Liver (tissue), 8 donors: ENCODE measurements at regions not wholly inside any gene's neighbourhood (a gene's known extent, or its start where the extent isn't known, plus 50 kb on each side); places are given as distances from the start of the nearest gene placed in this dataset.

ENCODE experiments used
- DNase-seq: peaks from one replicate; pipeline ENCODE4 v3.0.0-alpha.2; 2017; ENCODE audit warnings: low spot score
- H3K27ac ChIP-seq, 2 donors: one replicate each; pipeline ENCODE4 v1.7.0; 2013; ENCODE audit warnings: inconsistent platforms in 2 of 2, low read length in 2 of 2, control low read depth in 1 of 2, low read depth in 1 of 2, mild to moderate bottlenecking in 1 of 2
- H3K27me3 ChIP-seq, 4 donors: one replicate each; pipeline versions ENCODE4 v1.6.1 to v1.7.0; 2013; ENCODE audit warnings: low read length in 3 of 4, inconsistent platforms in 1 of 4, mild to moderate bottlenecking in 1 of 4, moderate library complexity in 1 of 4; ENCODE audit not compliant: control insufficient read depth in 4 of 4, insufficient read depth in 4 of 4
- H3K36me3 ChIP-seq, 4 donors: one replicate each; pipeline versions ENCODE4 v1.6.1 to v1.7.0; 2013; ENCODE audit warnings: low read length in 3 of 4, mild to moderate bottlenecking in 3 of 4, low read depth in 1 of 4, moderate library complexity in 1 of 4; ENCODE audit not compliant: control insufficient read depth in 4 of 4, insufficient read depth in 3 of 4
- H3K4me1 ChIP-seq, 4 donors: one replicate each; pipeline versions ENCODE4 v1.6.1 to v1.7.0; 2013; ENCODE audit warnings: low read length in 3 of 4, mild to moderate bottlenecking in 3 of 4, moderate library complexity in 1 of 4; ENCODE audit not compliant: control insufficient read depth in 4 of 4, insufficient read depth in 4 of 4
- H3K4me3 ChIP-seq, 3 donors: one replicate each; pipeline versions ENCODE4 v1.6.1 to v1.7.0; 2013; ENCODE audit warnings: low read length in 3 of 3, control low read depth in 1 of 3, low read depth in 1 of 3, mild to moderate bottlenecking in 1 of 3
- H3K9ac ChIP-seq, 2 donors: one replicate each; pipeline ENCODE4 v1.7.0; 2013; ENCODE audit warnings: low read length in 2 of 2, mild to moderate bottlenecking in 2 of 2, moderate library complexity in 2 of 2, control low read depth in 1 of 2, low read depth in 1 of 2
- H3K9me3 ChIP-seq, 4 donors: one replicate each; pipeline versions ENCODE4 v1.6.1 to v1.7.0; 2013; ENCODE audit warnings: low read length in 3 of 4; ENCODE audit not compliant: control insufficient read depth in 4 of 4
- ATF3 ChIP-seq: IDR thresholded peaks from 2 replicates; pipeline ENCODE4 v1.6.1; 2016; ENCODE audit warnings: antibody characterized with exemption
- CTCF ChIP-seq: fragments of 150-350 bp; IDR thresholded peaks from 2 replicates; pipeline ENCODE4 v1.5.1; 2017; ENCODE audit warnings: improper control_type of control experiment, low read depth, low read length; ENCODE audit not compliant: missing input control
- EGR1 ChIP-seq, 2 donors: IDR thresholded peaks; 2 replicates each; pipeline ENCODE4 v1.6.1; 2016 to 2018; ENCODE audit warnings: antibody characterized with exemption in 2 of 2, low read depth in 2 of 2
- FOXA1 ChIP-seq: IDR thresholded peaks from 2 replicates; pipeline ENCODE4 v1.6.1; 2016; ENCODE audit warnings: antibody characterized with exemption
- FOXA2 ChIP-seq: IDR thresholded peaks from 2 replicates; pipeline ENCODE4 v1.6.1; 2016; ENCODE audit warnings: antibody characterized with exemption
- GABPA ChIP-seq, 2 donors: IDR thresholded peaks in 1 of 2; conservative IDR thresholded peaks in 1 of 2; 2 replicates each; pipeline ENCODE4 v1.6.1; 2016; ENCODE audit warnings: antibody characterized with exemption in 2 of 2, mild to moderate bottlenecking in 1 of 2, moderate library complexity in 1 of 2
- HNF4A ChIP-seq, 2 donors: conservative IDR thresholded peaks; 2 replicates each; pipeline ENCODE4 v1.6.1; 2016; ENCODE audit warnings: antibody characterized with exemption in 2 of 2, mild to moderate bottlenecking in 2 of 2
- NR2F2 ChIP-seq: IDR thresholded peaks from 2 replicates; pipeline ENCODE4 v1.6.1; 2016; ENCODE audit warnings: antibody characterized with exemption
- RAD21 ChIP-seq, 2 donors: IDR thresholded peaks; 2 replicates each; pipeline ENCODE4 v1.6.1; 2016; ENCODE audit warnings: antibody characterized with exemption in 2 of 2, mild to moderate bottlenecking in 2 of 2
- REST ChIP-seq: IDR thresholded peaks from 2 replicates; pipeline ENCODE4 v1.6.1; 2016; ENCODE audit warnings: antibody characterized with exemption, mild to moderate bottlenecking
- RXRA ChIP-seq, 2 donors: IDR thresholded peaks; 2 replicates each; pipeline ENCODE4 v1.6.1; 2017 to 2018; ENCODE audit warnings: antibody characterized with exemption in 2 of 2, mild to moderate bottlenecking in 1 of 2
- SP1 ChIP-seq: IDR thresholded peaks from 2 replicates; pipeline ENCODE4 v1.6.1; 2018; ENCODE audit warnings: antibody characterized with exemption, mild to moderate bottlenecking
- TAF1 ChIP-seq: conservative IDR thresholded peaks from 2 replicates; pipeline ENCODE4 v1.6.1; 2016; ENCODE audit warnings: antibody characterized with exemption, mild to moderate bottlenecking
- ZBTB33 ChIP-seq: IDR thresholded peaks from 2 replicates; pipeline ENCODE4 v1.6.1; 2016; ENCODE audit warnings: antibody characterized with exemption
- WGBS: extraction: QIAGEN DNeasy Blood & Tissue Kit; methylation state at CpG from one replicate; pipeline ENCODE4 v1.1.7; 2013; 5-methylcytosine and 5-hydroxymethylcytosine counted together
- donor health status: healthy.
- donor health status: healthy.
- donor health status: healthy.
- donor health status: healthy.
- donor health status: healthy.

GRCh38 chr20:51079488-51079887 lies 56.6 kb upstream of the KCNG1 start (continued):
- TF ChIP-seq REST (no peak), RXRA (IDR thresholded peaks at IDR 0.05) (no peak), ATF3 (no peak), NR2F2 (no peak), EGR1 (IDR thresholded peaks at IDR 0.05; ENCODE audit: low read depth in 2 of 2) (no peak), RAD21 (IDR thresholded peaks at IDR 0.05) (no peak), TAF1 (no peak)

- peaks cover 0 to 3% (median 0%) of the 10 kb centered on the region in 4 donors for H3K9me3 ChIP-seq
- H3K9ac ChIP-seq = no peak overlapping the region
- TF ChIP-seq FOXA1 (no peak), HNF4A (conservative IDR thresholded peaks at IDR 0.05) (no peak), GABPA (IDR thresholded peaks at IDR 0.05 in 1 of 2, conservative IDR thresholded peaks at IDR 0.05 in 1 of 2) (no peak), TAF1 (no peak), SP1 (no peak), REST (no peak), FOXA2 (no peak), NR2F2 (no peak), ATF3 (no peak), RXRA (IDR thresholded peaks at IDR 0.05) (no peak), RAD21 (IDR thresholded peaks at IDR 0.05) (no peak), CTCF (no peak), ZBTB33 (no peak)
- no peaks in the 10 kb centered on the region for H3K36me3 ChIP-seq
- H3K4me1 ChIP-seq = no peaks in the 10 kb centered on the region
- H3K4me3 ChIP-seq = no peak overlapping the region
- H3K27ac ChIP-seq = no peak overlapping the region
- peaks cover 0 to 14% (median under 1%) of the 10 kb centered on the region in 4 donors for H3K27me3 ChIP-seq
- WGBS = 45% methylated on average over 8 of the region's 8 CpGs
- no peak for DNase-seq
Observed at GRCh38 chr20:51077686-51078060, 54.8 kb upstream of the KCNG1 start.
